ENCODE measurements at regions not wholly inside any gene's neighbourhood (a gene's known extent, or its start where the extent isn't known, plus 50 kb on each side); places are given as distances from the start of the nearest gene placed in this dataset.

GRCh38 chr10:3925184-3925583 is 140.2 kb upstream of the KLF6 start:
- Mint-ChIP-seq H3K4me1 (peaks cover 4% of the 10 kb centered on the region in 2 experiments; a peak in 2 of 4 replicates), H3K9me3 (no peaks in the 10 kb centered on the region), H3K27me3 (ENCODE audit: low read depth) (no peaks in the 10 kb centered on the region), H3K36me3 (ENCODE audit: insufficient read depth in 1 of 3, low read depth in 3 of 3) (no peaks in the 10 kb centered on the region; a peak in 1 of 7 replicates), H3K4me3 (no peak overlapping the region), H3K27ac (peak overlapping the region; percentile 64 to 80 (median 76); a peak in 2 of 7 replicates)
- Histone ChIP-seq H3K9ac (ENCODE audit: extremely low read depth, insufficient read length, low read length) (no peak overlapping the region), H3T11ph (ENCODE audit: low read length) (no peak overlapping the region), H2BK120ac (ENCODE audit: low read depth, low read length, poor library complexity, severe bottlenecking) (no peak overlapping the region), H3K79me1 (ENCODE audit: insufficient read depth, low read depth, low read length, poor library complexity, severe bottlenecking) (no peaks in the 10 kb centered on the region), H3K4me1 (ENCODE audit: insufficient read depth, low read length) (no peaks in the 10 kb centered on the region), H3K18ac (ENCODE audit: insufficient read length, low read depth, low read length) (no peak overlapping the region), H4K5ac (ENCODE audit: insufficient read length, low read depth, low read length) (no peak overlapping the region), H3K27me3 (ENCODE audit: insufficient read depth, low read length) (no peaks in the 10 kb centered on the region), H2BK5ac (ENCODE audit: insufficient read length, low read length) (no peak overlapping the region), H2BK12ac (ENCODE audit: insufficient read length, low read depth, low read length) (no peak overlapping the region), H2BK15ac (ENCODE audit: low read depth, low read length) (no peak overlapping the region), H4K91ac (ENCODE audit: insufficient read length, low read depth, low read length) (no peak overlapping the region), H3K14ac (ENCODE audit: insufficient read depth, low read length) (no peak overlapping the region), H4K20me1 (ENCODE audit: control insufficient read depth, insufficient read depth, insufficient read length) (no peaks in the 10 kb centered on the region), H3K27ac (ENCODE audit: insufficient read length, low read depth, low read length) (no peak overlapping the region), H3K4me2 (ENCODE audit: insufficient read depth, insufficient read length, low read length) (no peak overlapping the region), H3K4ac (ENCODE audit: low read depth, low read length) (no peak overlapping the region), H2BK20ac (ENCODE audit: low read depth, low read length, poor library complexity, severe bottlenecking) (no peak overlapping the region), H3K79me2 (ENCODE audit: insufficient read depth, low read length) (no peaks in the 10 kb centered on the region), H3K23ac (ENCODE audit: insufficient read length, low read depth, low read length) (no peak overlapping the region), H3K23me2 (ENCODE audit: insufficient read length, low read depth, low read length, poor library complexity, severe bottlenecking) (no peaks in the 10 kb centered on the region), H3K9me3 (ENCODE audit: control insufficient read depth, low read depth, low read length) (no peaks in the 10 kb centered on the region), H3K56ac (ENCODE audit: insufficient read length, low read depth, low read length) (no peak overlapping the region), H2AFZ (ENCODE audit: low read length) (no peak overlapping the region), H4K8ac (replicated peaks; ENCODE audit: insufficient read length, low read depth, low read length) (no peak overlapping the region), H2AK5ac (ENCODE audit: insufficient read length, low read length) (no peak overlapping the region)
- no CpG with 5 or more reads among the region's 4 CpGs for WGBS (ENCODE audit: extremely low coverage, insufficient read length, low lambda C conversion rate)
- TF ChIP-seq CTCF (conservative IDR thresholded peaks at IDR 0.05), result no peak
- DNase-seq, result no peak
